ENCODE measurements at regions not wholly inside any gene's neighbourhood (a gene's known extent, or its start where the extent isn't known, plus 50 kb on each side); places are given as distances from the start of the nearest gene placed in this dataset.

DNA sequence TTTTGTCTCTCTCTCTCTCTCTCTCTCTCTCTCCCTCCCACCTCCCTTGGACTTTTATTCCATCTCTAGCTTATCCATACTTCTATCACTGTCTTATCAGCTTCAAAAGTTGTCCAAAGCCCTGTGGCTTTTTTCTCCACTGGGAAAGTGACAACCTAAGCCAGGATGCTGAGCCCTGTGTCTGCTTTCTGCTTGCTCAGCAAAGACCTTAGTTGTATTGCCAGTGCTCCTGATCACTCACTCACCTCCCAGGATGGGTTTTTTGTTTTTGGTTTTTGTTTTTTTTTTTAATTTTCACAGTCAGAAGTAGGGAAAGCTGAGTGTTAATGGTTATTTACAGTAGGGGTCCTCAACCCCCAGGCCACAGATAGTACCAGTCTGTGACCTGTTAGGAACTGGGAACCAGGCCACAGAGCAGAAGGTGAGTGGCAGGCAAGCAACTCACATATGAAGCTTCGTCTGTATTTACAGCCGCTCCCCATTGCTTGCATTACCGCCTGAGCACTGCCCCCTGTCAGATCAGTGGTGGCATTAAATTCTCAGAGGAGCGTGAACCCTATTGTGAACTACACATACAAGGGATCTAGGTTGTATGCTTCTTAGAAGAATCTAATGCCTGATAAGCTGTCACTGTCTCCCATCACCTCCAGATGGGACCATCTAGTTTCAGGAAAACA lies 125.0 kb upstream of the ID4 start:
- WGBS (ENCODE audit: insufficient coverage, low coverage, missing lambda C conversion rate) = 0% methylated on average over 4 of the region's 4 CpGs
- POLR2A ChIA-PET = no interaction called here
- FAIRE-seq = no peak
- H3K4me3 ChIP-seq = no peak overlapping the region
- H3K4me2 ChIP-seq (ENCODE audit: insufficient read depth, low read length) = no peak overlapping the region
- TF ChIP-seq ZNF316 (IDR thresholded peaks at IDR 0.05) (peak; percentile 59), RBFOX2 (IDR thresholded peaks at IDR 0.05; ENCODE audit: low read depth, low read length) (no peak), RAD21 (CRISPR knock-in tag; conservative IDR thresholded peaks at IDR 0.05 in 1 of 2, IDR thresholded peaks at IDR 0.05 in 1 of 2) (0 out of 4 replicates have a peak, but pooled peaks of 1 of the 2 experiments have one; percentile 6), MAFG (tag; conservative IDR thresholded peaks at IDR 0.05) (0 out of 2 replicates have a peak, but pooled peaks have one; percentile 31)
- TF ChIP-seq, protein P1, sequence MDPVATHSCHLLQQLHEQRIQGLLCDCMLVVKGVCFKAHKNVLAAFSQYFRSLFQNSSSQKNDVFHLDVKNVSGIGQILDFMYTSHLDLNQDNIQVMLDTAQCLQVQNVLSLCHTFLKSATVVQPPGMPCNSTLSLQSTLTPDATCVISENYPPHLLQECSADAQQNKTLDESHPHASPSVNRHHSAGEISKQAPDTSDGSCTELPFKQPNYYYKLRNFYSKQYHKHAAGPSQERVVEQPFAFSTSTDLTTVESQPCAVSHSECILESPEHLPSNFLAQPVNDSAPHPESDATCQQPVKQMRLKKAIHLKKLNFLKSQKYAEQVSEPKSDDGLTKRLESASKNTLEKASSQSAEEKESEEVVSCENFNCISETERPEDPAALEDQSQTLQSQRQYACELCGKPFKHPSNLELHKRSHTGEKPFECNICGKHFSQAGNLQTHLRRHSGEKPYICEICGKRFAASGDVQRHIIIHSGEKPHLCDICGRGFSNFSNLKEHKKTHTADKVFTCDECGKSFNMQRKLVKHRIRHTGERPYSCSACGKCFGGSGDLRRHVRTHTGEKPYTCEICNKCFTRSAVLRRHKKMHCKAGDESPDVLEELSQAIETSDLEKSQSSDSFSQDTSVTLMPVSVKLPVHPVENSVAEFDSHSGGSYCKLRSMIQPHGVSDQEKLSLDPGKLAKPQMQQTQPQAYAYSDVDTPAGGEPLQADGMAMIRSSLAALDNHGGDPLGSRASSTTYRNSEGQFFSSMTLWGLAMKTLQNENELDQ (CRISPR knock-in tag; IDR thresholded peaks at IDR 0.05; ENCODE audit: borderline replicate concordance) = no peak
- intact Hi-C loops (cut with micrococcal nuclease) (no loop called here), in situ Hi-C loops (cut with MboI) (no loop called here)
- H3K27me3 ChIP-seq (ENCODE audit: control insufficient read depth in 2 of 2, insufficient read depth in 2 of 2, low read length in 2 of 2) = no peaks in the 10 kb centered on the region
- no peaks in the 10 kb centered on the region for H3K4me1 ChIP-seq (replicated peaks in 1 of 2; ENCODE audit: control insufficient read depth in 2 of 2, insufficient read depth in 2 of 2, low read length in 2 of 2)
- H3K27ac ChIP-seq (ENCODE audit: extremely low read depth, low read depth, low read length) = no peak overlapping the region
- peak in 1 of 4 experiments; percentile 7 for DNase-seq (ENCODE audit: extremely low read depth in 1 of 4, low spot score in 3 of 4)
- BruUV-seq (replicated peaks) = no TSS peak
- no peaks in the 10 kb centered on the region for H3K79me2 ChIP-seq (ENCODE audit: control insufficient read depth, insufficient read depth, low read length)
- peak; percentile 49; the same call in 2 of the 3 replicates for ATAC-seq
- CTCF ChIA-PET (ENCODE audit: low intra/inter-chr PET ratio) = no interaction called here
- no peak overlapping the region for H2AFZ ChIP-seq (ENCODE audit: low read depth, low read length)
- H3K9me3 ChIP-seq (replicated peaks; ENCODE audit: control insufficient read depth, insufficient read depth, low read depth, low read length) = no peaks in the 10 kb centered on the region
- no peaks in the 10 kb centered on the region for H3K9me1 ChIP-seq (ENCODE audit: control insufficient read depth, insufficient read depth, low read length)
- H3K36me3 ChIP-seq (ENCODE audit: control insufficient read depth, insufficient read depth, low read length) = no peaks in the 10 kb centered on the region
- H4K20me1 ChIP-seq (replicated peaks; ENCODE audit: control insufficient read depth, insufficient read depth, low read length) = no peaks in the 10 kb centered on the region
- H3K9ac ChIP-seq (ENCODE audit: insufficient read depth in 1 of 2, low read depth in 2 of 2, low read length in 2 of 2) = no peak overlapping the region
